Mucosa of descending colon (tissue), 3 donors: ENCODE measurements at regions not wholly inside any gene's neighbourhood (a gene's known extent, or its start where the extent isn't known, plus 50 kb on each side); places are given as distances from the start of the nearest gene placed in this dataset.

Experiments
- ATAC-seq: fragments of 200-7000 bp; cut with Tn5 transposase; one replicate; pipeline ENCODE4 v1.9.1; 2020; ENCODE audit warnings: mild to moderate bottlenecking, moderate library complexity
- DNase-seq, 3 donors: peaks; one replicate each; pipeline ENCODE4 v3.0.0-alpha.2; 2020
- H3K36me3 ChIP-seq: fragments of 200-600 bp; one replicate; pipeline ENCODE4 v1.8.0; 2021; ENCODE audit warnings: low read depth, mild to moderate bottlenecking
- H3K4me1 ChIP-seq: fragments of 200-600 bp; one replicate; pipeline ENCODE4 v1.8.0; 2021; ENCODE audit warnings: low read depth, mild to moderate bottlenecking
- H3K4me3 ChIP-seq: fragments of 200-600 bp; one replicate; pipeline ENCODE4 v1.8.0; 2021; ENCODE audit warnings: mild to moderate bottlenecking
- H3K9me3 ChIP-seq: fragments of 200-600 bp; one replicate; pipeline ENCODE4 v1.8.0; 2021; ENCODE audit warnings: mild to moderate bottlenecking
- CTCF ChIP-seq: fragments of 200-600 bp; IDR thresholded peaks from one replicate; pipeline ENCODE4 v1.8.0; 2022; ENCODE audit warnings: antibody characterized with exemption, mild to moderate bottlenecking
- intact Hi-C, 2 donors: fragments of 100-400 bp; cut with DNase I in 1 of 2; cut with micrococcal nuclease in 1 of 2; formaldehyde crosslinking; loops; one replicate each; pipeline versions ENCODE4 v1.11.0 to v1.11.1; 2022; cut with DNase I, micrococcal nuclease
- donor health status: DM: no; HTN: no; CAD: no; lungs with moderate emphysema.
- donor health status: DM: no; HTN: no; CAD: no.
- donor health status: DM: no; HTN: yes; CAD: no.

GRCh38 chr2:192886636-192887035 lies 691.9 kb upstream of the TMEFF2 start:
- DNase-seq (no peak), ATAC-seq (no peak)
- no peak for TF ChIP-seq CTCF
- H3K36me3 ChIP-seq: no peaks in the 10 kb centered on the region
- no peaks in the 10 kb centered on the region for H3K9me3 ChIP-seq
- H3K4me1 ChIP-seq: no peaks in the 10 kb centered on the region
- no peak overlapping the region for H3K4me3 ChIP-seq
- intact Hi-C loops: no loop called here

- H3K4me3 ChIP-seq: no peak overlapping the region
- TF ChIP-seq CTCF: no peak
- intact Hi-C loops: no loop called here
- no peaks in the 10 kb centered on the region for H3K36me3 ChIP-seq
- DNase-seq (no peak), ATAC-seq (no peak)
- H3K4me1 ChIP-seq: no peaks in the 10 kb centered on the region
- H3K9me3 ChIP-seq: no peaks in the 10 kb centered on the region
These were observed 690.9 kb upstream of the TMEFF2 start for GRCh38 chr2:192885569-192886160.

GRCh38 chr2:192877159-192877558 lies 682.4 kb upstream of the TMEFF2 start:
- intact Hi-C loops: no loop called here
- no peak for DNase-seq
- Histone ChIP-seq H3K9me3 (no peaks in the 10 kb centered on the region), H3K36me3 (no peaks in the 10 kb centered on the region), H3K4me1 (no peaks in the 10 kb centered on the region), H3K4me3 (no peak overlapping the region)
- TF ChIP-seq CTCF: no peak
- no peak for ATAC-seq

- intact Hi-C loops: no loop called here
- Histone ChIP-seq H3K4me1 (no peaks in the 10 kb centered on the region), H3K9me3 (no peaks in the 10 kb centered on the region), H3K36me3 (no peaks in the 10 kb centered on the region), H3K4me3 (no peak overlapping the region)
- no peak for TF ChIP-seq CTCF
- no peak for DNase-seq
- no peak for ATAC-seq
These were observed 682.0 kb upstream of the TMEFF2 start for GRCh38 chr2:192876698-192877097.

GRCh38 chr2:192854706-192855105 lies 660.0 kb upstream of the TMEFF2 start:
- DNase-seq: no peak
- H3K4me3 ChIP-seq: no peak overlapping the region
- no peaks in the 10 kb centered on the region for H3K36me3 ChIP-seq
- intact Hi-C loops: no loop called here
- no peaks in the 10 kb centered on the region for H3K9me3 ChIP-seq
- no peak for TF ChIP-seq CTCF
- no peaks in the 10 kb centered on the region for H3K4me1 ChIP-seq
- ATAC-seq: no peak

GRCh38 chr2:192854031-192854430 lies 659.3 kb upstream of the TMEFF2 start:
- no peaks in the 10 kb centered on the region for H3K36me3 ChIP-seq
- ATAC-seq (no peak), DNase-seq (no peak)
- no peaks in the 10 kb centered on the region for H3K4me1 ChIP-seq
- H3K9me3 ChIP-seq: no peaks in the 10 kb centered on the region
- TF ChIP-seq CTCF: no peak
- H3K4me3 ChIP-seq: no peak overlapping the region
- intact Hi-C loops: no loop called here
